Activated B cell treated with CpG ODN at 0.5 μM for 24 hours (primary cell): ENCODE measurements at regions not wholly inside any gene's neighbourhood (a gene's known extent, or its start where the extent isn't known, plus 50 kb on each side); places are given as distances from the start of the nearest gene placed in this dataset.

Source experiments
- ATAC-seq: fragments of 200-7000 bp; cut with Tn5 transposase; one replicate; pipeline ENCODE4 v1.10.0; 2021; ENCODE audit warnings: low read depth, mild to moderate bottlenecking, moderate library complexity
- CTCF ChIA-PET: fragments of 350-600 bp; sonication (Branson Sonifier 250); formaldehyde crosslinking; loops from one replicate; lab custom pipeline; 2021; ENCODE audit warnings: antibody characterized with exemption; lab: Charles Lee
- POLR2A ChIA-PET: fragments of 350-600 bp; sonication (Branson Sonifier 250); formaldehyde crosslinking; loops from one replicate; lab custom pipeline; 2021; ENCODE audit warnings: antibody characterized with exemption; lab: Charles Lee
- DNase-seq: peaks from one replicate; pipeline ENCODE4 v3.0.0; 2022
- H3K27ac Mint-ChIP-seq: one replicate; pipeline ENCODE4 v1.8.0; 2020; ENCODE audit warnings: mixed read lengths
- H3K27me3 Mint-ChIP-seq: one replicate; pipeline ENCODE4 v1.8.0; 2021; ENCODE audit warnings: mixed read lengths
- H3K36me3 Mint-ChIP-seq: one replicate; pipeline ENCODE4 v1.8.0; 2021; ENCODE audit warnings: low read depth, mixed read lengths
- H3K4me1 Mint-ChIP-seq: one replicate; pipeline ENCODE4 v1.8.0; 2021; ENCODE audit warnings: mixed read lengths
- H3K4me3 Mint-ChIP-seq: one replicate; pipeline ENCODE4 v1.8.0; 2020; ENCODE audit warnings: mild to moderate bottlenecking, mixed read lengths
- H3K9me3 Mint-ChIP-seq: one replicate; pipeline ENCODE4 v1.8.0; 2020; ENCODE audit warnings: mixed read lengths
- intact Hi-C: fragments of 100-400 bp; cut with micrococcal nuclease; formaldehyde crosslinking; loops from one replicate; pipeline ENCODE4 v1.15.1; 2024
- TF ChIP-seq, protein P1 (sequence below): fragments of 200-600 bp; IDR thresholded peaks from one replicate; pipeline ENCODE4 v1.8.0; 2022; ENCODE audit warnings: antibody characterized with exemption, mild to moderate bottlenecking

DNA sequence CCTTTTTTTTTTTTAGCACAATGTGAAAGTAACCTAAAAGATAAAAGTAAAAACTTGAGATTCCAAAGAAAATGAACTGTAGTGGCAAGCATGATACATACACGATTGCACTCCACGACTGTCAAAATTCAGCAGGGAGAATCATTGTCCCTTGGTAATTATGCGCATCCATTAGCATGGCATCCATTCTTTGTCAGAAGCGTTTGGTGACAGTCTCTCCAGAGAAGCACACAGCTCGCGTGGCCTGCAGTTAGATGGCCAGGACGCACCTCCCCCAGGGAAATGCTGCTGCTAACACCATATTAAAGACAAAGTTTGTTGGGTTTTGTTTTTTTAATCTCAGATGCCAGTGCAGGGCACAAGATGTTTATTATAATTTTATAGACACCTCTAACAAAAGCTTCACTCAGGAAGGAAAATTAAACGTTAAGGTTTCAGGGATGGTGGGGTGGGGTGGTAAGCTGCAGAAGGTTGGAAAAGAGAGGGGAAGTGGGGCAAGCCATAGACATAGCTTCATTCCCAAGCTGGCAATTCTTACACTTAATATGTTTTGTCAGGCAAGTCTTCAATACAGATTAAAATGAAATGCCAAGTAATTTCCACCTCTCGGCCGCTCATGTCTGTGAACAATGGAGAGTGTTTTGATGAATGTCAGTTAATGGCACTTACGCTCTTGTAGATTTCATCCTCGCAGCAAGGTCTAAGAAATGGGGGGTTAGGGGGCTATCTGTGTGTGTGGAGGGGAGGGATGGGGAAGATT, 142.8 kb upstream of the TOPAZ1 start:
- H3K9me3 Mint-ChIP-seq: peaks cover 2% of the 10 kb centered on the region
- POLR2A ChIA-PET: no interaction called here

DNA sequence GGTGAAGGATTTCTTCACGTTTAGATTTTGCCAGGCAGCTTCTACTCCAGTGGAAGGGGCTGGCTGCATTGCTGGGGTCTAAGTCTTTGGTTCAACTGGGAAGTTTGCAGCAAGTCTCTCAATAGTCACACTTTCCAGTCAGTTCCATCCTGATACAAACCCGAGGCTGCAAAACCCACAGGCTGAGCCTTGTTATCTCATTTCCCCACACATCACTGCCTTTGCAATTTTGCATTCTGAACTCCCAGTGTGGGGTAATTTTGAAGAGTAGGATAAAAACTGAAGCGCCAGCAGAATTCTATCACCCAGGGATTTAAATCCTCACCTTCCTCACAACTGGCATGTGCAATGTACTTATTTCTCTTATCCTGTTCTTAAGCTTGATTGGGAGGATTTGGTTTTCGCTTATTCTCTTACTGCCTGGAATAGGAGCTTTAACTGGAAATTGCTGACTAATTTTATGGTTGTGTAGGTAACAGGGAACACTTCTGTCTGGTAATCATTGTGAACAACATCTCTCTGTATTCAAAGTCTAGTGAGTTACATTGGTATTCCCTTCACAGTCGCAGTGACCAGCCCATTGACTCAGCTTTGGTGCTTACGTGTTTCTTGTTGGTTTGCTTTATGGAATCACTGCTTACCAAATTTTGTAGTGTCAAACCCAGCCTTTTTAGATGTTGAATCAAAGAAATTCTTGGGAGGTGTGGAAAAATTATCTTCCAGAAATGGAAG, 142.0 kb upstream of the TOPAZ1 start:
- TF ChIP-seq, protein P1, sequence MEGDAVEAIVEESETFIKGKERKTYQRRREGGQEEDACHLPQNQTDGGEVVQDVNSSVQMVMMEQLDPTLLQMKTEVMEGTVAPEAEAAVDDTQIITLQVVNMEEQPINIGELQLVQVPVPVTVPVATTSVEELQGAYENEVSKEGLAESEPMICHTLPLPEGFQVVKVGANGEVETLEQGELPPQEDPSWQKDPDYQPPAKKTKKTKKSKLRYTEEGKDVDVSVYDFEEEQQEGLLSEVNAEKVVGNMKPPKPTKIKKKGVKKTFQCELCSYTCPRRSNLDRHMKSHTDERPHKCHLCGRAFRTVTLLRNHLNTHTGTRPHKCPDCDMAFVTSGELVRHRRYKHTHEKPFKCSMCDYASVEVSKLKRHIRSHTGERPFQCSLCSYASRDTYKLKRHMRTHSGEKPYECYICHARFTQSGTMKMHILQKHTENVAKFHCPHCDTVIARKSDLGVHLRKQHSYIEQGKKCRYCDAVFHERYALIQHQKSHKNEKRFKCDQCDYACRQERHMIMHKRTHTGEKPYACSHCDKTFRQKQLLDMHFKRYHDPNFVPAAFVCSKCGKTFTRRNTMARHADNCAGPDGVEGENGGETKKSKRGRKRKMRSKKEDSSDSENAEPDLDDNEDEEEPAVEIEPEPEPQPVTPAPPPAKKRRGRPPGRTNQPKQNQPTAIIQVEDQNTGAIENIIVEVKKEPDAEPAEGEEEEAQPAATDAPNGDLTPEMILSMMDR: no peak
- H3K9me3 Mint-ChIP-seq: peaks cover 2% of the 10 kb centered on the region
- intact Hi-C loops: no loop called here
- H3K27me3 Mint-ChIP-seq: peaks cover 2% of the 10 kb centered on the region
- H3K4me3 Mint-ChIP-seq: no peak overlapping the region
- ATAC-seq: no peak
- DNase-seq: no peak
- ChIA-PET POLR2A (interaction anchor here (0.6 kb wide), 1 partner anchor 108 kb away, joined by 4 read pairs; no protein-coding TSS in a partner anchor), CTCF (interaction anchor here (1.1 kb wide), 1 partner anchor 15 kb away, joined by 3 read pairs; no protein-coding TSS in a partner anchor)
- H3K36me3 Mint-ChIP-seq: no peaks in the 10 kb centered on the region
- no peak overlapping the region for H3K27ac Mint-ChIP-seq
- H3K4me1 Mint-ChIP-seq: peaks cover under 1% of the 10 kb centered on the region

More for the DNA sequence above, 142.8 kb upstream of the TOPAZ1 start:
- Mint-ChIP-seq H3K4me3 (no peak overlapping the region), H3K27ac (no peak overlapping the region), H3K36me3 (no peaks in the 10 kb centered on the region), H3K27me3 (peaks cover 2% of the 10 kb centered on the region), H3K4me1 (no peaks in the 10 kb centered on the region)
- TF ChIP-seq, protein P1: no peak
- intact Hi-C loops: no loop called here
- no peak for ATAC-seq
- no peak for DNase-seq
- CTCF ChIA-PET: interaction anchor here (1.1 kb wide), 1 partner anchor 112 kb away, joined by 3 read pairs; no protein-coding TSS in a partner anchor

DNA sequence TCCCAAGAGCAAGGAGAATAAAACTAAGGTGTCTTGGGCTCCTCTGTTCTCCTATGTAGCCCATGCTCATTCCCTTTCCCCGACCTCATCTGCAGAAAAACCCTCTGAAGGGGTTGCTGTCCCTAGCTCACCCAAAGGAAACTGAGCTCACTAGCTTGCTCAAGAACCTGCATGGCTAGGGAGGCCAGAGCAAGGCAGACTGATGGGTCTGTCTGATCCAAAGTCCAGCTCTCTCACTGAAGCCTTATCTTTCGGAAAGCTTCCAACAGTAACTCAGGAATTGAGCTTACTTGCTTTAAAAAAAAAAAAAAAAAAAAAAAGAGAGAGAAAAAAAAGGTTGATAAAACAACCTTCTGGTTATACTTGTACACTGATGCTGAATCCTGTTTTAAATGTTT, 141.4 kb upstream of the TOPAZ1 start:
- ChIA-PET CTCF (interaction anchor here (1.1 kb wide), 1 partner anchor 14 kb away, joined by 3 read pairs; no protein-coding TSS in a partner anchor), POLR2A (interaction anchor here (0.6 kb wide), 1 partner anchor 108 kb away, joined by 4 read pairs; no protein-coding TSS in a partner anchor)
- peaks cover 2% of the 10 kb centered on the region for H3K9me3 Mint-ChIP-seq
- intact Hi-C loops: no loop called here
- peaks cover 2% of the 10 kb centered on the region for H3K27me3 Mint-ChIP-seq
- no peak overlapping the region for H3K27ac Mint-ChIP-seq
- no peak overlapping the region for H3K4me3 Mint-ChIP-seq
- TF ChIP-seq, protein P1: no peak
- peaks cover 6% of the 10 kb centered on the region for H3K4me1 Mint-ChIP-seq
- no peak for DNase-seq
- H3K36me3 Mint-ChIP-seq: no peaks in the 10 kb centered on the region
- ATAC-seq: no peak

DNA sequence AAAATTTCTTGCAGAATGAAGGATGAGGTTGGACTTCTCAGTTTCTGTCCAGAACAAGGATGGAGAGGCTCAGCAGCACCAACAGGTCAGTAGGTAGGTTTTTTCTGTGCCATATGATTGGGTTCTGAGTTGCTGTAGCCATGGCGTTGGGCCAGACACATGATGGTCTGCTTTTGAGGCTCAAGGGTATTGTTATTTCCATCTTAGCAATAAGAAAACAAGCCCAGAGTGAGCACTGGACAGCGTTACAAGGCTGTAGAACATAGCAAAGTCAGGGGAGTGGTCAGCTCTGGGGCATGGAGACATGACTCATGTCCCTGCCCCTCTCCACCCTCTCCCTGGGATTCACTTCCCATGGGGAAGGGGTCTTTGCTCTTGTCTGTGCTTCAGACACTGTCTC, 137.6 kb upstream of the TOPAZ1 start:
- H3K4me3 Mint-ChIP-seq: no peak overlapping the region
- intact Hi-C loops: no loop called here
- peaks cover 13% of the 10 kb centered on the region for H3K4me1 Mint-ChIP-seq
- TF ChIP-seq, protein P1: no peak
- no peaks in the 10 kb centered on the region for H3K9me3 Mint-ChIP-seq
- POLR2A ChIA-PET: no interaction called here
- ATAC-seq (no peak), DNase-seq (no peak)
- no peak overlapping the region for H3K27ac Mint-ChIP-seq
- CTCF ChIA-PET: interaction anchor here (0.6 kb wide), 1 partner anchor 278 kb away, joined by 4 read pairs; no protein-coding TSS in a partner anchor
- peaks cover 2% of the 10 kb centered on the region for H3K27me3 Mint-ChIP-seq
- H3K36me3 Mint-ChIP-seq: no peaks in the 10 kb centered on the region
